RWPE2 (cell line): ENCODE measurements at regions not wholly inside any gene's neighbourhood (a gene's known extent, or its start where the extent isn't known, plus 50 kb on each side); places are given as distances from the start of the nearest gene placed in this dataset.

ENCODE experiments used
- ATAC-seq: fragments of 200-7000 bp; cut with Tn5 transposase; 3 replicates; pipeline ENCODE4 v1.9.1; 2021; ENCODE audit warnings: low read depth
- DNase-seq: peaks from one replicate; pipeline ENCODE4 v3.0.0-alpha.2; 2020; ENCODE audit warnings: low spot score
- H3K27ac ChIP-seq: fragments of 450-650 bp; 2 replicates; pipeline ENCODE4 v1.5.1; 2017; ENCODE audit warnings: mild to moderate bottlenecking; ENCODE audit not compliant: poor library complexity, severe bottlenecking
- H3K27me3 ChIP-seq: fragments of 250-450 bp; sonication (Bioruptor Pico); 2 replicates; pipeline ENCODE4 v1.5.1; 2021; ENCODE audit warnings: mild to moderate bottlenecking, moderate library complexity; ENCODE audit not compliant: insufficient read depth, poor library complexity, severe bottlenecking
- H3K36me3 ChIP-seq: fragments of 250-450 bp; sonication (Bioruptor Pico); 2 replicates; pipeline ENCODE4 v1.5.1; 2020; ENCODE audit warnings: low read depth, mild to moderate bottlenecking, moderate library complexity
- H3K4me1 ChIP-seq: fragments of 250-450 bp; sonication (Bioruptor Pico); 2 replicates; pipeline ENCODE4 v1.5.1; 2021; ENCODE audit warnings: mild to moderate bottlenecking, moderate library complexity; ENCODE audit not compliant: insufficient read depth, poor library complexity, severe bottlenecking
- H3K4me3 ChIP-seq: fragments of 250-450 bp; sonication (Bioruptor Pico); 2 replicates; pipeline ENCODE4 v1.5.1; 2021; ENCODE audit warnings: mild to moderate bottlenecking, moderate library complexity; ENCODE audit not compliant: severe bottlenecking
- H3K9me3 ChIP-seq: fragments of 250-450 bp; sonication (Bioruptor Pico); 2 replicates; pipeline ENCODE4 v1.5.1; 2021; ENCODE audit warnings: mild to moderate bottlenecking, moderate library complexity; ENCODE audit not compliant: severe bottlenecking
- CTCF ChIP-seq: fragments of 450-650 bp; IDR thresholded peaks from one replicate; pipeline ENCODE4 v1.5.1; 2017; ENCODE audit warnings: mild to moderate bottlenecking, moderate library complexity; ENCODE audit not compliant: poor library complexity, severe bottlenecking

GRCh38 chr20:41877911-41878310, 259.7 kb upstream of the CHD6 start:
- DNase-seq, result no peak
- no peak overlapping the region for H3K27ac ChIP-seq
- H3K36me3 ChIP-seq, result no peaks in the 10 kb centered on the region
- TF ChIP-seq CTCF, result no peak
- peaks cover 19% of the 10 kb centered on the region for H3K27me3 ChIP-seq
- H3K4me3 ChIP-seq, result no peak overlapping the region
- no peaks in the 10 kb centered on the region for H3K4me1 ChIP-seq
- no peaks in the 10 kb centered on the region for H3K9me3 ChIP-seq
- ATAC-seq, result no peak

- Histone ChIP-seq H3K4me3 (no peak overlapping the region), H3K4me1 (no peaks in the 10 kb centered on the region), H3K9me3 (no peaks in the 10 kb centered on the region), H3K27ac (no peak overlapping the region), H3K36me3 (no peaks in the 10 kb centered on the region), H3K27me3 (peaks cover 21% of the 10 kb centered on the region)
- ATAC-seq (no peak), DNase-seq (no peak)
- no peak for TF ChIP-seq CTCF
Measured at GRCh38 chr20:41874658-41875057, 256.5 kb upstream of the CHD6 start.

GRCh38 chr20:41872930-41873329, 254.8 kb upstream of the CHD6 start:
- DNase-seq, result no peak

DNA sequence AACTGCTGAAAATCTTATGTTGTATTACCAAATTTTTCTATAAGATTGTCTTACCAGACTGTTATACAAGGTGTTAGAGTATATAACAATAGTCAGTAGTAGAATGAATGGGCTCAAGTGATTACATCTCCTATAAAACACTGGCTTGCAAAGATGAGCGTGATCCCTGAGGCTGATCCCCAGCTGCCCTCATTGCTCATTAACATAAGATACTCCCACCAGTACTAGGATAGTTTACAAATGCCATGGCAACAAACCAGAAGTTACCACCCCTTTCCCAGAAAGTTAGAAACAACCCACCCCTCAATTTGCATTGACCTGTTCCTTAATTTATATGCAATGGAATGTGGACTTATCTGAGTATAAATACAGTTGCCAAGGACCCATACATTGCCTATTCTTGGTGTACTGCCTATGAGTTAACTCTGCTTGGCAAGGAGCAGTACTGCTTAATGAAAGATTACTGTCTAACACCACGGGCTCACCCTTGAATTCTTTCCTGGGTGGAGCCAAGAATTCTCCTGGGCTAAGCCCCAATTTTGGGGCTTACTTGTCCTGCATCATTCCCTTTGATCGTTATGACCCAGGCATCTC, 252.8 kb upstream of the CHD6 start:
- no peaks in the 10 kb centered on the region for H3K36me3 ChIP-seq
- H3K9me3 ChIP-seq, result peaks cover 7% of the 10 kb centered on the region
- H3K27ac ChIP-seq, result no peak overlapping the region
- H3K27me3 ChIP-seq, result peaks cover 10% of the 10 kb centered on the region
- no peak for TF ChIP-seq CTCF
- DNase-seq (no peak), ATAC-seq (no peak)
- H3K4me3 ChIP-seq, result no peak overlapping the region
- no peaks in the 10 kb centered on the region for H3K4me1 ChIP-seq

More at GRCh38 chr20:41872930-41873329, 254.8 kb upstream of the CHD6 start:
- ATAC-seq, result no peak
- H3K4me1 ChIP-seq, result no peaks in the 10 kb centered on the region
- H3K4me3 ChIP-seq, result no peak overlapping the region
- peaks cover 7% of the 10 kb centered on the region for H3K9me3 ChIP-seq
- peaks cover 10% of the 10 kb centered on the region for H3K27me3 ChIP-seq
- H3K36me3 ChIP-seq, result no peaks in the 10 kb centered on the region
- TF ChIP-seq CTCF, result no peak
- H3K27ac ChIP-seq, result no peak overlapping the region

- no peaks in the 10 kb centered on the region for H3K4me1 ChIP-seq
Measured at GRCh38 chr20:41869261-41869660, 251.1 kb upstream of the CHD6 start.

More at GRCh38 chr20:41869261-41869660, 251.1 kb upstream of the CHD6 start:
- TF ChIP-seq CTCF, result no peak
- H3K4me3 ChIP-seq, result no peak overlapping the region
- DNase-seq (no peak), ATAC-seq (no peak)
- no peak overlapping the region for H3K27ac ChIP-seq
- peaks cover 7% of the 10 kb centered on the region for H3K9me3 ChIP-seq
- peaks cover 4% of the 10 kb centered on the region for H3K27me3 ChIP-seq
- no peaks in the 10 kb centered on the region for H3K36me3 ChIP-seq
